Fibroblast of lung (primary cell): ENCODE measurements at regions not wholly inside any gene's neighbourhood (a gene's known extent, or its start where the extent isn't known, plus 50 kb on each side); places are given as distances from the start of the nearest gene placed in this dataset.

ENCODE experiments used
- CTCF ChIP-seq, 2 donors: IDR thresholded peaks in 1 of 2; conservative IDR thresholded peaks in 1 of 2; 1 replicate in 1 of 2; 2 replicates in 1 of 2; pipeline ENCODE4 v1.5.1; 2011 to 2012; ENCODE audit warnings: low read length in 2 of 2, control low read depth in 1 of 2, inconsistent platforms in 1 of 2, low read depth in 1 of 2, mild to moderate bottlenecking in 1 of 2
- EZH2 ChIP-seq: IDR thresholded peaks from 2 replicates; pipeline ENCODE4 v1.5.1; 2012; ENCODE audit warnings: low read length, control low read depth, mild to moderate bottlenecking; ENCODE audit errors: missing control alignments

DNA sequence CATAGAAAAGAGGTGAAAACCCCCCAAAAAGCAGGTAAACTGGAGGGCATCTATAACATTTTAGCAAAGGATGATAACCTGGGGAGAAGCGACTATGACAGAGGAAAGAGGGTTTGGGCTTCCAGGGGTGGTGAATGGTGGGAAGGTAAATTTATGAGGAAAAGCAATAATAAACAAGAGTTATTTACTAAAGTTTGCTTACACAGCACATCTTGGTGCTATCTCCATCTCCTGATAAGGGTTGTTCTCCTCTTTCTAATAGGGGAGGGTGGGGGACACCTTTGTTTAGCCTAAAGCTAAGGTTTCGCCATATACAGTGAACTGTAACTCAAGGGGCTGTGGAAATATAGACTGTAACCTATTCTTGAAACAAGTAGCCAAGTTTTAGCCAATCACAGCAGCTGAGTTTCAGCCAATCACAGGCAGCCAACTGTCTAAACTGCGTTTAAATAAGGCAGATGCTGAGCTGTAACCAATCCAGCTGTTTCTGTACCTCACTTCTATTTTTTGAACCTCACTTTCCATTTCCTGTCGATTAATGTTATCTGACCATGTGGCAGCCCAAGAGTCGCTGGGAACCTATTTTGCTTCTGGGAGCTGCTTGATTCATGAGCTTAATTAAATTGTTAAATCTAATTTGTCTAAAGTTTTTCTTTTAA is 191.8 kb downstream of the MAP2K6 start:
- no peak for TF ChIP-seq CTCF (conservative IDR thresholded peaks at IDR 0.05 in 1 of 2, IDR thresholded peaks at IDR 0.05 in 1 of 2; ENCODE audit: low read depth in 1 of 2, low read length in 2 of 2)
- no peak for TF ChIP-seq EZH2
